Left ventricle myocardium inferior (tissue), 1 donor: ENCODE measurements at regions not wholly inside any gene's neighbourhood (a gene's known extent, or its start where the extent isn't known, plus 50 kb on each side); places are given as distances from the start of the nearest gene placed in this dataset.
"Not testable (repeated sequence)": the region's sequence is repeated elsewhere in the genome, so short reads cannot be mapped to it uniquely, and the experiment has no call there.

Experiments
- DNase-seq: peaks from one replicate; pipeline ENCODE4 v3.0.0-alpha.2; 2020
- H3K27ac ChIP-seq: fragments of 200-600 bp; replicated peaks from 2 replicates; pipeline ENCODE4 v1.8.0; 2021
- H3K27me3 ChIP-seq: fragments of 200-600 bp; 2 replicates; pipeline ENCODE4 v1.8.0; 2021; ENCODE audit warnings: low read depth
- H3K36me3 ChIP-seq: fragments of 200-600 bp; 2 replicates; pipeline ENCODE4 v1.8.0; 2021
- H3K4me1 ChIP-seq: fragments of 200-600 bp; 2 replicates; pipeline ENCODE4 v1.8.0; 2021
- H3K4me3 ChIP-seq: fragments of 200-600 bp; 2 replicates; pipeline ENCODE4 v1.8.0; 2021; ENCODE audit warnings: mild to moderate bottlenecking, moderate library complexity
- H3K9me3 ChIP-seq: fragments of 200-600 bp; replicated peaks from 2 replicates; pipeline ENCODE4 v1.8.0; 2021
- intact Hi-C: fragments of 100-400 bp; cut with micrococcal nuclease; formaldehyde crosslinking; loops from one replicate; pipeline ENCODE4 v1.11.0; 2022
- TF ChIP-seq, protein P1 (sequence below): fragments of 200-600 bp; IDR thresholded peaks from 2 replicates; pipeline ENCODE4 v1.8.0; 2021; ENCODE audit warnings: antibody characterized with exemption, mild to moderate bottlenecking, borderline replicate concordance
- donor health status: DM: no; HTN: yes; CAD: no; lungs with severe emphysema.

DNA sequence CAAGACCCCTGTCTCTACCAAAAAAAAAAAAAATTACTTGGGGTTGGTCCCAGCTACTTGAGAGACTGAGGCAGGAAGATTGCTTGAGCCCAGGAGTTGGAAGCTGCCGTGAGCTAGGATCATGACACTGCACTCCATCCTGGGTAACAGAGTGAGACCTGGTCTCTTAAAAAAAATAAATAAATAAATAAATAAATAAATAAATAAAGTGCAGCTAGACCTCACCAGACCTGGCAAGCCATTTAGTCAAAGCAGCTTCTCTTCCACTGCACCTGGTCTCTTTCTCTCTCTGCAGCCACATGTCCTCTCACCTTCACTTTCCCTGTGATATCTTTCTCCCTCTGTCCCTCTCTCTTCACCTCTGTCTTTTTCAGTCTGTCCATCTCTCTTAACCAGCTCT is 75.2 kb upstream of the CHCHD3 start:
- no peak for DNase-seq
- Histone ChIP-seq H3K27me3 (peaks cover 12% of the 10 kb centered on the region), H3K9me3 (no peaks in the 10 kb centered on the region), H3K27ac (no peak overlapping the region), H3K36me3 (no peaks in the 10 kb centered on the region), H3K4me1 (no peaks in the 10 kb centered on the region), H3K4me3 (no peak overlapping the region)
- TF ChIP-seq, protein P1, sequence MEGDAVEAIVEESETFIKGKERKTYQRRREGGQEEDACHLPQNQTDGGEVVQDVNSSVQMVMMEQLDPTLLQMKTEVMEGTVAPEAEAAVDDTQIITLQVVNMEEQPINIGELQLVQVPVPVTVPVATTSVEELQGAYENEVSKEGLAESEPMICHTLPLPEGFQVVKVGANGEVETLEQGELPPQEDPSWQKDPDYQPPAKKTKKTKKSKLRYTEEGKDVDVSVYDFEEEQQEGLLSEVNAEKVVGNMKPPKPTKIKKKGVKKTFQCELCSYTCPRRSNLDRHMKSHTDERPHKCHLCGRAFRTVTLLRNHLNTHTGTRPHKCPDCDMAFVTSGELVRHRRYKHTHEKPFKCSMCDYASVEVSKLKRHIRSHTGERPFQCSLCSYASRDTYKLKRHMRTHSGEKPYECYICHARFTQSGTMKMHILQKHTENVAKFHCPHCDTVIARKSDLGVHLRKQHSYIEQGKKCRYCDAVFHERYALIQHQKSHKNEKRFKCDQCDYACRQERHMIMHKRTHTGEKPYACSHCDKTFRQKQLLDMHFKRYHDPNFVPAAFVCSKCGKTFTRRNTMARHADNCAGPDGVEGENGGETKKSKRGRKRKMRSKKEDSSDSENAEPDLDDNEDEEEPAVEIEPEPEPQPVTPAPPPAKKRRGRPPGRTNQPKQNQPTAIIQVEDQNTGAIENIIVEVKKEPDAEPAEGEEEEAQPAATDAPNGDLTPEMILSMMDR: no peak
- intact Hi-C loops: no loop called here

- Histone ChIP-seq H3K4me1 (no peaks in the 10 kb centered on the region), H3K9me3 (no peaks in the 10 kb centered on the region), H3K4me3 (no peak overlapping the region), H3K36me3 (no peaks in the 10 kb centered on the region), H3K27me3 (no peaks in the 10 kb centered on the region), H3K27ac (no peak overlapping the region)
- intact Hi-C loops: no loop called here
- DNase-seq: no peak
- TF ChIP-seq, protein P1: no peak
Measured at GRCh38 chr7:133164498-133164897, 82.6 kb upstream of the CHCHD3 start.

DNA sequence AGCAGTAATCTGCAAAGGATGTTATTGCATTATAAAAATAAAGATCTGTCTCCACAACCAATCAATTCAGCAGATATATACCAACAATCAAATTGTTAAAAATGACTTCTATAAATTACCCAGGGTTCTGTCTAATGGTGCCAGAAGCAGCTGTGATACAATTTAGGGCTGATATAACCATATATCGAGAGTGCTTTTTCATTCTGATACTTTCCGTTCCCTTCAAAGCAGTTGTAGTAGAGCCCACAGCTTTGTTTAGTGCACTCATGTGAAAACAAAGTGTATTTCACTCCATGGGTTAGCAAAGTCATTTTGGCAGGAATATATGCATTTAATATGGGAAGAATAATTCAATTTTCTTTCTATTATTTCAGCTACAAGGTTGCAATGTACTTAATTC is 83.1 kb upstream of the CHCHD3 start:
- intact Hi-C loops: no loop called here
- no peaks in the 10 kb centered on the region for H3K4me1 ChIP-seq
- no peaks in the 10 kb centered on the region for H3K9me3 ChIP-seq
- DNase-seq: no peak
- H3K4me3 ChIP-seq: no peak overlapping the region
- no peak overlapping the region for H3K27ac ChIP-seq
- H3K36me3 ChIP-seq: no peaks in the 10 kb centered on the region
- TF ChIP-seq, protein P1: no peak
- no peaks in the 10 kb centered on the region for H3K27me3 ChIP-seq

- no peaks in the 10 kb centered on the region for H3K4me1 ChIP-seq
- no peaks in the 10 kb centered on the region for H3K36me3 ChIP-seq
- H3K27me3 ChIP-seq: no peaks in the 10 kb centered on the region
- no peak for DNase-seq
- H3K9me3 ChIP-seq: no peaks in the 10 kb centered on the region
- intact Hi-C loops: no loop called here
- TF ChIP-seq, protein P1: no peak
- no peak overlapping the region for H3K4me3 ChIP-seq
- no peak overlapping the region for H3K27ac ChIP-seq
Measured at GRCh38 chr7:133165529-133165928, 83.6 kb upstream of the CHCHD3 start.

DNA sequence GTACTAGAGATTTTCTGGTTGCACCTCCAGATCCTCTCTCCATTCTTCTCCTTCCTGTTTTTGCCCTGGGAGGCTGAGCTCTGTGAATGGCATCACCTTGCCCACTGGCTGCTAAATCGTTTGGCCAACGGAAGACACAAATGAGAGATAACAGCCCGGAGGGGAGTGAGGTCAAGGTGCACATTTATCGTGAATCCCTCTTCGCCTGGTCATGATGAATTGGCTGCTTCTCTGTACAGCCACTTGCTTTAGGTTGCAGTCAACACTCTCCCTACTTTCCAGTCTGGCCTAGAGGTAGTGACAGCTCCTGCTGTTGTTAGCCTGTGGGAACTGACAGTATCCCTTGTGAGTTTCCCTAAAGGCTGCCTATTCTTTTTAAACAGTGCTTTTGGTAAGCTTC is 85.4 kb upstream of the CHCHD3 start:
- Histone ChIP-seq H3K9me3 (no peaks in the 10 kb centered on the region), H3K27me3 (no peaks in the 10 kb centered on the region), H3K4me3 (no peak overlapping the region), H3K4me1 (no peaks in the 10 kb centered on the region), H3K36me3 (no peaks in the 10 kb centered on the region), H3K27ac (no peak overlapping the region)
- intact Hi-C loops: no loop called here
- TF ChIP-seq, protein P1: no peak
- no peak for DNase-seq

GRCh38 chr7:133169167-133169822 is 83.6 kb upstream of the EXOC4 start:
- H3K4me3 ChIP-seq, H3K9me3 ChIP-seq, H3K27ac ChIP-seq, H3K27me3 ChIP-seq, H3K36me3 ChIP-seq, DNase-seq, intact Hi-C loops, H3K4me1 ChIP-seq: not testable (repeated sequence)

DNA sequence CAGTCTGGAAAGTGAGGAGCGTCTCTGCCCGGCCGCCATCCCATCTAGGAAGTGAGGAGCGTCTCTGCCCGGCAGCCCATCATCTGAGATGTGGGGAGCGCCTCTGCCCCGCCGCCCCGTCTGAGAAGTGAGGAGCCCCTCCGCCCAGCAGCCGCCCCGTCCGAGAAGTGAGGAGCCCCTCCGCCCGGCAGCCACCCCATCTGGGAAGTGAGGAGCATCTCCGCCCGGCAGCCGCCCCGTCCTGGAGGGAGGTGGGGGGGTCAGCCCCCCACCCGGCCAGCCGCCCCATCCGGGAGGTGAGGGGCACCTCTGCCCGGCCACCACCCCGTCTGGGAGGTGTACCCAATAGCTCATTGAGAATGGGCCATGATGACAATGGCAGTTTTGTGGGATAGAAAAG is 75.4 kb upstream of the EXOC4 start:
- H3K27me3 ChIP-seq: peaks cover 20% of the 10 kb centered on the region
- H3K4me1 ChIP-seq, H3K4me3 ChIP-seq, H3K36me3 ChIP-seq, intact Hi-C loops, H3K9me3 ChIP-seq, H3K27ac ChIP-seq, DNase-seq: not testable (repeated sequence)
